Glutamatergic neuron (in vitro differentiated cells): ENCODE measurements at regions not wholly inside any gene's neighbourhood (a gene's known extent, or its start where the extent isn't known, plus 50 kb on each side); places are given as distances from the start of the nearest gene placed in this dataset.

Source experiments
- DNase-seq: peaks from one replicate; pipeline ENCODE4 v3.0.0; 2022
- H3K27ac Mint-ChIP-seq: one replicate; pipeline ENCODE4 v1.8.0; 2020; ENCODE audit warnings: mild to moderate bottlenecking, mixed read lengths, inconsistent platforms; ENCODE audit not compliant: unreplicated experiment
- H3K27me3 Mint-ChIP-seq: one replicate; pipeline ENCODE4 v1.8.0; 2020; ENCODE audit warnings: mild to moderate bottlenecking, moderate library complexity, mixed read lengths, inconsistent platforms; ENCODE audit not compliant: unreplicated experiment
- H3K36me3 Mint-ChIP-seq: one replicate; pipeline ENCODE4 v1.8.0; 2020; ENCODE audit warnings: mild to moderate bottlenecking, mixed read lengths, inconsistent platforms; ENCODE audit not compliant: unreplicated experiment
- H3K4me1 Mint-ChIP-seq: one replicate; pipeline ENCODE4 v1.8.0; 2020; ENCODE audit warnings: mild to moderate bottlenecking, low read depth, mixed read lengths, inconsistent platforms; ENCODE audit not compliant: unreplicated experiment
- H3K4me3 Mint-ChIP-seq: one replicate; pipeline ENCODE4 v1.8.0; 2020; ENCODE audit warnings: mild to moderate bottlenecking, mixed read lengths, inconsistent platforms; ENCODE audit not compliant: unreplicated experiment
- H3K9me3 Mint-ChIP-seq: one replicate; pipeline ENCODE4 v1.8.0; 2020; ENCODE audit warnings: mild to moderate bottlenecking, moderate library complexity, mixed read lengths, inconsistent platforms; ENCODE audit not compliant: unreplicated experiment
- TF ChIP-seq, protein P1 (sequence below): fragments of 200-600 bp; sonication (generic); IDR thresholded peaks from one replicate; pipeline ENCODE4 v1.5.0; 2021; ENCODE audit not compliant: partially characterized antibody, unreplicated experiment

GRCh38 chr6:170209354-170210025, 81.4 kb downstream of the DLL1 start:
- Mint-ChIP-seq H3K9me3 (peaks cover 24% of the 10 kb centered on the region), H3K36me3 (peaks cover 28% of the 10 kb centered on the region), H3K27ac (no peak overlapping the region), H3K4me1 (peaks cover 3% of the 10 kb centered on the region), H3K27me3 (peaks cover 10% of the 10 kb centered on the region), H3K4me3 (no peak overlapping the region)
- TF ChIP-seq, protein P1, sequence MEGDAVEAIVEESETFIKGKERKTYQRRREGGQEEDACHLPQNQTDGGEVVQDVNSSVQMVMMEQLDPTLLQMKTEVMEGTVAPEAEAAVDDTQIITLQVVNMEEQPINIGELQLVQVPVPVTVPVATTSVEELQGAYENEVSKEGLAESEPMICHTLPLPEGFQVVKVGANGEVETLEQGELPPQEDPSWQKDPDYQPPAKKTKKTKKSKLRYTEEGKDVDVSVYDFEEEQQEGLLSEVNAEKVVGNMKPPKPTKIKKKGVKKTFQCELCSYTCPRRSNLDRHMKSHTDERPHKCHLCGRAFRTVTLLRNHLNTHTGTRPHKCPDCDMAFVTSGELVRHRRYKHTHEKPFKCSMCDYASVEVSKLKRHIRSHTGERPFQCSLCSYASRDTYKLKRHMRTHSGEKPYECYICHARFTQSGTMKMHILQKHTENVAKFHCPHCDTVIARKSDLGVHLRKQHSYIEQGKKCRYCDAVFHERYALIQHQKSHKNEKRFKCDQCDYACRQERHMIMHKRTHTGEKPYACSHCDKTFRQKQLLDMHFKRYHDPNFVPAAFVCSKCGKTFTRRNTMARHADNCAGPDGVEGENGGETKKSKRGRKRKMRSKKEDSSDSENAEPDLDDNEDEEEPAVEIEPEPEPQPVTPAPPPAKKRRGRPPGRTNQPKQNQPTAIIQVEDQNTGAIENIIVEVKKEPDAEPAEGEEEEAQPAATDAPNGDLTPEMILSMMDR, result no peak
- DNase-seq, result peak; percentile 9

DNA sequence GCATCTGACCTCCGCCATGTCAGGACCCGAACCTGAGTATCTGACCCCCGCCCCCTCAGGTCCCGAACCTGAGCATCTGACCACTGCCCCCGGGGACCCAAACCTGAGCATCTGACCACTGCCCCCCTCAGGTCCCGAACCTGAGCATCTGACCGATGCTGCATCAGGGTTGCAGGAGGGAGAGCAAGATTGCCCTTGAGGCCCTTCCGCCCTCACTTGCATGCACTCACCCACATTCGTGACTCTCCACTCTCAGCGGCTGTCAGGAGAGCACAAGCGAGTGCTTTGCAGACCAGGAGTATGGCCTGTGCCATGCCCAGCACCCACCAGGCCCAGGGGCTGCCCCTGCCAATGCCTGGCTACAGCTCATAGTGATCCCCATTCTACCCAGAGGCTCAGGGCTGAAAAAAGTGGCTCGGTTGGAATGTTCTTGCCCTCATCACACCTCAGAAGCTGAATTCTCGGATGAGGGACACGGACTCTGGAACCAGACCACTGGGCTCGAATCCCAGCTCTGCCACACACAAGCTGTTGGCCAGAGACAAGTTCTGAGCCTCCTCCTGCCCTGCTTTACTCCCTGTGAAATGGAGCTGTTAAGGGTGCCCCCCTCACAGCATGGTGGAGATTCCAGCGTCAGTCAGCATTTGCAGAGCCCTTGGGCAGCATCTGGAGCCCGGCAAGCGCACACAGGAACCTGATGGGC, 82.1 kb downstream of the DLL1 start:
- Mint-ChIP-seq H3K27ac (no peak overlapping the region), H3K4me1 (peaks cover 3% of the 10 kb centered on the region), H3K9me3 (peaks cover 24% of the 10 kb centered on the region), H3K27me3 (peaks cover 10% of the 10 kb centered on the region), H3K4me3 (no peak overlapping the region), H3K36me3 (peaks cover 24% of the 10 kb centered on the region)
- TF ChIP-seq, protein P1, result no peak
- DNase-seq, result no peak

DNA sequence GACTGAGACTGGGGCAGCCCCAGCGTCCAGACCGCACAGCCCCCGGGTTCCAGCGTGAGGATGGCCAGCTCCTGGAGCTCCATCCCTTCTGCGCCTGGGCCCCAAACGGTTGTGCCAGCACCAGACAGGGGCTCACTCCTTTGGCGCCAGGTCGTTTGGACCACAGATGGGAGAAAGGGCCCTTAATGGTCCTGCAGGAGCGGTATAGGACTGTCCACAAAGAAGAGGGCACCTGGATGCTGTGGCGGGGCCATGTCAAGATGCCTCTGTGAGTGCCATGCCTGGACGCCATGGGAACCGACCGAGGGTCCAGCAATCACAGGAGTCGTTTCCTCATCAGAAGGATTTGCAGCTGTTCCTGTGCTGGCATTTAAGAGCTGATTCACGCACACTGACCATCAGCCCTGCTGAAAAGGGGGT, 82.7 kb downstream of the DLL1 start:
- TF ChIP-seq, protein P1, result no peak
- peaks cover 3% of the 10 kb centered on the region for H3K4me1 Mint-ChIP-seq
- peaks cover 24% of the 10 kb centered on the region for H3K9me3 Mint-ChIP-seq
- no peak overlapping the region for H3K4me3 Mint-ChIP-seq
- H3K27me3 Mint-ChIP-seq, result peaks cover 10% of the 10 kb centered on the region
- no peak for DNase-seq
- peaks cover 22% of the 10 kb centered on the region for H3K36me3 Mint-ChIP-seq
- H3K27ac Mint-ChIP-seq, result no peak overlapping the region

GRCh38 chr6:170207586-170208181, 83.2 kb downstream of the DLL1 start:
- no peak for DNase-seq
- H3K4me1 Mint-ChIP-seq, result peaks cover 6% of the 10 kb centered on the region
- no peak overlapping the region for H3K4me3 Mint-ChIP-seq

More at GRCh38 chr6:170207586-170208181, 83.2 kb downstream of the DLL1 start:
- peaks cover 22% of the 10 kb centered on the region for H3K36me3 Mint-ChIP-seq
- peaks cover 10% of the 10 kb centered on the region for H3K27me3 Mint-ChIP-seq
- TF ChIP-seq, protein P1, result no peak
- no peak overlapping the region for H3K27ac Mint-ChIP-seq
- peaks cover 21% of the 10 kb centered on the region for H3K9me3 Mint-ChIP-seq
